Naive thymus-derived CD4-positive, alpha-beta T cell (primary cell): ENCODE measurements at regions not wholly inside any gene's neighbourhood (a gene's known extent, or its start where the extent isn't known, plus 50 kb on each side); places are given as distances from the start of the nearest gene placed in this dataset.
A peak's percentile ranks its signal among the peaks of the same experiment; 100 is the strongest.

Experiments
- ATAC-seq: fragments of 150-1000 bp; cut with Tn5 transposase; 2 replicates; pipeline ENCODE4 v1.10.0; 2021; ENCODE audit warnings: mild to moderate bottlenecking, moderate library complexity
- CTCF ChIA-PET: fragments of 350-600 bp; sonication (Branson Sonifier 250); formaldehyde crosslinking; loops from one replicate; lab custom pipeline; 2021; ENCODE audit warnings: antibody characterized with exemption; lab: Charles Lee
- POLR2A ChIA-PET: fragments of 350-600 bp; sonication (Branson Sonifier 250); formaldehyde crosslinking; loops from one replicate; lab custom pipeline; 2021; ENCODE audit warnings: antibody characterized with exemption, inconsistent platforms; lab: Charles Lee
- DNase-seq, 9 donors: peaks; one replicate each; pipeline versions ENCODE4 v3.0.0 to v3.0.0-alpha.2; 2020 to 2022; ENCODE audit warnings: mixed read lengths in 1 of 9
- H3K27ac ChIP-seq: one replicate; pipeline ENCODE4 v1.7.0; 2013; ENCODE audit warnings: mild to moderate bottlenecking, low read depth, low read length, moderate library complexity
- H3K27me3 ChIP-seq, 2 donors: one replicate each; pipeline ENCODE4 v1.7.0; 2013; ENCODE audit warnings: low read length in 2 of 2, mild to moderate bottlenecking in 2 of 2, moderate library complexity in 2 of 2; ENCODE audit not compliant: control insufficient read depth in 2 of 2, insufficient read depth in 2 of 2
- H3K36me3 ChIP-seq, 3 experiments: 1 replicate in 2 of 3; 2 replicates in 1 of 3; pipeline ENCODE4 v1.7.0; 2013; ENCODE audit warnings: low read length in 3 of 3, mild to moderate bottlenecking in 3 of 3, moderate library complexity in 1 of 3; ENCODE audit not compliant: insufficient read depth in 3 of 3, control insufficient read depth in 2 of 3
- H3K4me1 ChIP-seq, 2 donors: one replicate each; pipeline ENCODE4 v1.7.0; 2013; ENCODE audit warnings: low read length in 2 of 2, mild to moderate bottlenecking in 2 of 2, moderate library complexity in 1 of 2; ENCODE audit not compliant: control insufficient read depth in 2 of 2, insufficient read depth in 2 of 2
- H3K4me3 ChIP-seq: 2 replicates; pipeline ENCODE4 v1.7.0; 2013; ENCODE audit warnings: mild to moderate bottlenecking, low read length
- H3K9me3 ChIP-seq, 3 experiments: 1 replicate in 2 of 3; 2 replicates in 1 of 3; pipeline ENCODE4 v1.7.0; 2013; ENCODE audit warnings: low read length in 3 of 3; ENCODE audit not compliant: control insufficient read depth in 2 of 3
- H3K27ac Mint-ChIP-seq, 9 donors: one replicate each; pipeline ENCODE4 v1.8.0; 2020 to 2022; ENCODE audit warnings: mixed read lengths in 9 of 9, mild to moderate bottlenecking in 8 of 9, moderate library complexity in 5 of 9, inconsistent platforms in 2 of 9
- H3K27me3 Mint-ChIP-seq, 5 donors: one replicate each; pipeline ENCODE4 v1.8.0; 2021 to 2022; ENCODE audit warnings: mixed read lengths in 5 of 5, mild to moderate bottlenecking in 1 of 5
- H3K36me3 Mint-ChIP-seq, 5 donors: one replicate each; pipeline ENCODE4 v1.8.0; 2020 to 2022; ENCODE audit warnings: mixed read lengths in 5 of 5, mild to moderate bottlenecking in 3 of 5, inconsistent platforms in 1 of 5
- H3K4me1 Mint-ChIP-seq, 7 donors: one replicate each; pipeline ENCODE4 v1.8.0; 2020 to 2022; ENCODE audit warnings: mixed read lengths in 7 of 7, mild to moderate bottlenecking in 3 of 7, inconsistent platforms in 1 of 7
- H3K4me3 Mint-ChIP-seq, 10 donors: one replicate each; pipeline ENCODE4 v1.8.0; 2020 to 2022; ENCODE audit warnings: mild to moderate bottlenecking in 10 of 10, mixed read lengths in 10 of 10, moderate library complexity in 6 of 10, inconsistent platforms in 2 of 10
- H3K9me3 Mint-ChIP-seq, 11 donors: one replicate each; pipeline ENCODE4 v1.8.0; 2020 to 2022; ENCODE audit warnings: mixed read lengths in 11 of 11, mild to moderate bottlenecking in 4 of 11, inconsistent platforms in 1 of 11, moderate library complexity in 1 of 11
- intact Hi-C, 2 donors: fragments of 100-400 bp; cut with micrococcal nuclease; formaldehyde crosslinking; loops; one replicate each; pipeline ENCODE4 v1.15.1; 2023

- CTCF ChIA-PET, result no interaction called here
- H3K36me3 ChIP-seq, result no peaks in the 10 kb centered on the region
- no peaks in the 10 kb centered on the region for H3K27me3 ChIP-seq
- no peak overlapping the region for H3K27ac ChIP-seq
- no peak overlapping the region for H3K4me3 Mint-ChIP-seq
- no peaks in the 10 kb centered on the region for H3K4me1 ChIP-seq
- no peaks in the 10 kb centered on the region for H3K36me3 Mint-ChIP-seq
- H3K27ac Mint-ChIP-seq, result no peak overlapping the region
- intact Hi-C loops, result no loop called here
- H3K4me3 ChIP-seq, result no peak overlapping the region
- POLR2A ChIA-PET, result no interaction called here
- H3K27me3 Mint-ChIP-seq, result peaks cover 2 to 33% (median 12%) of the 10 kb centered on the region in 5 donors
- ATAC-seq, result no peak
- no peaks in the 10 kb centered on the region for H3K4me1 Mint-ChIP-seq
- H3K9me3 Mint-ChIP-seq, result no peaks in the 10 kb centered on the region
- no peaks in the 10 kb centered on the region for H3K9me3 ChIP-seq
- no peak for DNase-seq
These were observed 50.9 kb upstream of the A1CF start for GRCh38 chr10:50936335-50936734.

- no peak for DNase-seq
- Mint-ChIP-seq H3K9me3 (peaks cover 0 to 1% (median 0%) of the 10 kb centered on the region in 11 donors), H3K27me3 (peaks cover 0 to 28% (median 12%) of the 10 kb centered on the region in 5 donors), H3K27ac (no peak overlapping the region), H3K4me1 (no peaks in the 10 kb centered on the region), H3K36me3 (no peaks in the 10 kb centered on the region), H3K4me3 (no peak overlapping the region)
- no peak for ATAC-seq
- no peak overlapping the region for H3K4me3 ChIP-seq
- H3K36me3 ChIP-seq, result no peaks in the 10 kb centered on the region
- H3K9me3 ChIP-seq, result no peaks in the 10 kb centered on the region
- ChIA-PET POLR2A (no interaction called here), CTCF (no interaction called here)
- H3K27me3 ChIP-seq, result no peaks in the 10 kb centered on the region
- H3K27ac ChIP-seq, result no peak overlapping the region
- intact Hi-C loops, result no loop called here
- H3K4me1 ChIP-seq, result no peaks in the 10 kb centered on the region
These were observed 51.9 kb upstream of the A1CF start for GRCh38 chr10:50937230-50937907.

DNA sequence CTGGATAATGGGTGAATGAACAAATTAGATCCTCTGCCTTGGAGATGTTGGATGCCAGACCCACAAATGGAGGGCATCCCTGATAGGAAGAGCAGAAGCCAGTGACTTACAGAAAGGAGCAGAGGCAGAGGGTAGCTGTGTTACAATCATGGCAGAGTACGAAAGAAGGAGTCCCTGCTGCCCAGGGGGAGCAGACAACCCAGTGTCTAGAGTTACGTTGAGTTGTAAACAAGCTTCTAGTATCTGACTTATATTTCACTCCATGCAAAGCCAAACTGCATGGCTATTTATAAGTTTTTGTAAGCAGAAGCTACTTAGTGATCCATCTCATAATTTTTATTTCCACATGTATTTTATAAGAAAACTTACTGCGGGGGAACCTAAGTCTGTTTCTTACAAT is 56.2 kb upstream of the A1CF start:
- Histone ChIP-seq H3K4me3 (no peak overlapping the region), H3K9me3 (no peaks in the 10 kb centered on the region), H3K36me3 (no peaks in the 10 kb centered on the region), H3K4me1 (no peaks in the 10 kb centered on the region), H3K27me3 (no peaks in the 10 kb centered on the region), H3K27ac (no peak overlapping the region)
- intact Hi-C loops, result no loop called here
- Mint-ChIP-seq H3K4me1 (no peaks in the 10 kb centered on the region), H3K9me3 (peaks cover 0 to 4% (median 0%) of the 10 kb centered on the region in 11 donors), H3K4me3 (no peak overlapping the region), H3K36me3 (no peaks in the 10 kb centered on the region), H3K27ac (peak overlapping the region in 1 of 9 donors; percentile 5), H3K27me3 (peaks cover 2 to 17% (median 16%) of the 10 kb centered on the region in 5 donors)
- ChIA-PET CTCF (no interaction called here), POLR2A (no interaction called here)
- DNase-seq (no peak), ATAC-seq (no peak)

- POLR2A ChIA-PET, result interaction anchor here (0.5 kb wide), 1 partner anchor 15 kb away, joined by 3 read pairs; no protein-coding TSS in a partner anchor
These were observed 61.8 kb upstream of the A1CF start for GRCh38 chr10:50946991-50947781.

GRCh38 chr10:50951365-50951764 is 65.9 kb upstream of the A1CF start:
- Histone ChIP-seq H3K4me1 (no peaks in the 10 kb centered on the region), H3K9me3 (no peaks in the 10 kb centered on the region), H3K4me3 (no peak overlapping the region), H3K27me3 (no peaks in the 10 kb centered on the region), H3K27ac (no peak overlapping the region), H3K36me3 (no peaks in the 10 kb centered on the region)
- ChIA-PET POLR2A (no interaction called here), CTCF (no interaction called here)
- intact Hi-C loops, result no loop called here
- DNase-seq, result no peak
- Mint-ChIP-seq H3K36me3 (no peaks in the 10 kb centered on the region), H3K27me3 (peaks cover 0 to 17% (median 10%) of the 10 kb centered on the region in 5 donors), H3K27ac (no peak overlapping the region), H3K4me3 (no peak overlapping the region), H3K4me1 (no peaks in the 10 kb centered on the region), H3K9me3 (no peaks in the 10 kb centered on the region)
- ATAC-seq, result no peak

More at GRCh38 chr10:50946991-50947781, 61.8 kb upstream of the A1CF start:
- DNase-seq (no peak), ATAC-seq (no peak)
- H3K9me3 ChIP-seq, result no peaks in the 10 kb centered on the region
- no peak overlapping the region for H3K27ac ChIP-seq
- H3K36me3 ChIP-seq, result no peaks in the 10 kb centered on the region
- Mint-ChIP-seq H3K27ac (no peak overlapping the region), H3K4me1 (no peaks in the 10 kb centered on the region), H3K9me3 (peaks cover 0 to 4% (median 0%) of the 10 kb centered on the region in 11 donors), H3K4me3 (no peak overlapping the region), H3K36me3 (no peaks in the 10 kb centered on the region), H3K27me3 (peaks cover 0 to 17% (median 11%) of the 10 kb centered on the region in 5 donors)
- no peaks in the 10 kb centered on the region for H3K27me3 ChIP-seq
- CTCF ChIA-PET, result no interaction called here
- no peak overlapping the region for H3K4me3 ChIP-seq
- intact Hi-C loops, result no loop called here
- no peaks in the 10 kb centered on the region for H3K4me1 ChIP-seq

- POLR2A ChIA-PET, result no interaction called here
- H3K4me1 Mint-ChIP-seq, result peaks cover 0 to 1% (median 0%) of the 10 kb centered on the region in 7 donors
These were observed 75.9 kb upstream of the A1CF start for GRCh38 chr10:50961297-50961696.

More at GRCh38 chr10:50961297-50961696, 75.9 kb upstream of the A1CF start:
- ATAC-seq (no peak), DNase-seq (no peak)
- no peak overlapping the region for H3K4me3 ChIP-seq
- no peaks in the 10 kb centered on the region for H3K27me3 Mint-ChIP-seq
- H3K27me3 ChIP-seq, result no peaks in the 10 kb centered on the region
- no peaks in the 10 kb centered on the region for H3K9me3 ChIP-seq
- CTCF ChIA-PET, result no interaction called here
- H3K27ac Mint-ChIP-seq, result no peak overlapping the region
- H3K27ac ChIP-seq, result no peak overlapping the region
- no peak overlapping the region for H3K4me3 Mint-ChIP-seq
- H3K36me3 ChIP-seq, result no peaks in the 10 kb centered on the region
- no peaks in the 10 kb centered on the region for H3K36me3 Mint-ChIP-seq
- H3K4me1 ChIP-seq, result no peaks in the 10 kb centered on the region
- H3K9me3 Mint-ChIP-seq, result peaks cover 0 to 2% (median 0%) of the 10 kb centered on the region in 11 donors
- intact Hi-C loops, result no loop called here
